Inflammatory macrophage treated with lipopolysaccharide for 4 hours (primary cell): ENCODE measurements at regions not wholly inside any gene's neighbourhood (a gene's known extent, or its start where the extent isn't known, plus 50 kb on each side); places are given as distances from the start of the nearest gene placed in this dataset.

Experiments used
- DNase-seq: peaks from one replicate; pipeline ENCODE4 v3.0.0-alpha.2; 2020

GRCh38 chr17:62913991-62914570 is 52.0 kb upstream of the TANC2 start:
- DNase-seq = no peak

DNA sequence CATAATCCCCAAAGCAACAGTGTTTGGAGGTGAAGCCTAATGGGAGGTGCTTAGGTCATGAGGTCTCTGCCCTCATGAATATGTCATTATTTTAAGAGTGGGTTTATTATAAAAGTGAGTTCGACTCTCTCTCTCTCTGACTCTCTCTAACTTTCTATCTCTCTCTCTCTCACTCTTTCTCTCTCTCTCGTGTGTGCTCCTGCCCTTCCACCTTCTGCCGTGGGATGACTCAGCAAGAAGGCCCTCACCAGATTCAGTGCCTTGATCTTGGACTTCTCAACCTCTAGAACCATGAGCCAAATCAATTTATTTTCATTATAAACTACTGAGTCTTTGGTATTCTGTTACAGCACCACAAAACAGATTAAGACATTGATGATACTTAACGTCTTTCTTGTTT is 53.7 kb upstream of the TANC2 start:
- DNase-seq = no peak

DNA sequence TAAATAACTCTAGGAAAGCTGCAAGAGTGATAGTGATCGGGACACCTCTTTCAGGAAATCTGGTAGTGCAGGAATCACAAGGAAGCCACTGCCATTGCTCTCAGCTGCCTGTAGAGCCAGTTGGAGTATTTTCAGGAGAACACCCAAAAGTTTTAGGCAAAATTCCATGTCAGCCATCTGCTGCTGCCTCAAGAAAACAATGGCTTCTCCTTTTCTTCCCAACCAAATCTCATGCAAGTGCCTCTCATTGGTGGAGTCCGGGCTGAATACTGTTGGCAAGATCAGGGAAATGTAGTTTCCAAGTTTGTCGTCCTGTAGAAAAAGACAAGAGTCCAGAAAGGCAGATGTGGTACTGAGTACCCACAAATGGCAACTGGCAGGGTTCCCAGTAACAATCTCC is 54.9 kb upstream of the TANC2 start:
- no peak for DNase-seq

GRCh38 chr17:62910277-62910676 is 55.8 kb upstream of the TANC2 start:
- no peak for DNase-seq

- no peak for DNase-seq
These were observed 58.1 kb upstream of the TANC2 start for GRCh38 chr17:62907961-62908360.

DNA sequence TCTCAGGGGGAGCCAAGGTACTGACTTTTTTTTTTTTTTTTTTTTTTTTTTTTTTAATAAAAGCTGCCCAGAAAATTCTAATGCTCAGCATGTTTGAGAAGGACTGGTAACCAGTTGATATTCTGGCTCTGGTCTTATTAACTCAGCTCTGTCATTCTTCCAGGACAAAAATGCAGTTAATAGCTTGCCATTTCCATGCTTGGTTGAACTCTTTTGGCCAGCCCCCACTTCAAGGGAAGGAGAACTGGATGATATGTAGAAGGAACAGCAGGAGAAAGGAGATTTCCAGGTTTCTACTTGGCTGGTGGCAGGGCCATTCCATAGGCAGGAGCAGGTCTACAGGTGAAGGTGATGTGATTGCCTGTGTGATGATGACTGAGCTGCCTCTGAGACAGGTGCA is 59.2 kb upstream of the TANC2 start:
- DNase-seq = no peak

DNA sequence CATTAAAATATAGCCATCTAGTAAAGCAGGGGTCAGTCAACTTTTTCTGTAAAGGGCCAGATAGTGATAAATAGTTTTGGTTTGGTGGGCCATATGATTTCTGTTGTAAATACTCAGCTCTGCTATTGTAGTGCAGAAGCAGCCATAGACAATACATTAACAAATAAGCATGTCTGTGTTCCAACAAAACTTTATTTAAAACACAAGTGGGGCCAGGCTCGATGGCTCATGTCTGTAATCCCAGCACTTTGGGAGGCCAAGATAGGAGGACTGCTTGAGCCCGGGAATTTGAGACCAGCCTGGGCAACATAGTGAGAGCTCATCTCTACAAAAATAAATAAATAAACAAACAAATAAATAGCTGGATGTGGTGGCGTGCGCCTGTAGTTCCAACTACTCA is 60.8 kb upstream of the TANC2 start:
- DNase-seq = no peak

- no peak for DNase-seq
These were observed 63.4 kb upstream of the TANC2 start for GRCh38 chr17:62902531-62903220.

- no peak for DNase-seq
These were observed 64.5 kb upstream of the TANC2 start for GRCh38 chr17:62901544-62901943.

GRCh38 chr17:62900096-62900495 is 65.9 kb upstream of the TANC2 start:
- no peak for DNase-seq

- DNase-seq = peak; percentile 96
These were observed 66.7 kb upstream of the TANC2 start for GRCh38 chr17:62899361-62899760.

DNA sequence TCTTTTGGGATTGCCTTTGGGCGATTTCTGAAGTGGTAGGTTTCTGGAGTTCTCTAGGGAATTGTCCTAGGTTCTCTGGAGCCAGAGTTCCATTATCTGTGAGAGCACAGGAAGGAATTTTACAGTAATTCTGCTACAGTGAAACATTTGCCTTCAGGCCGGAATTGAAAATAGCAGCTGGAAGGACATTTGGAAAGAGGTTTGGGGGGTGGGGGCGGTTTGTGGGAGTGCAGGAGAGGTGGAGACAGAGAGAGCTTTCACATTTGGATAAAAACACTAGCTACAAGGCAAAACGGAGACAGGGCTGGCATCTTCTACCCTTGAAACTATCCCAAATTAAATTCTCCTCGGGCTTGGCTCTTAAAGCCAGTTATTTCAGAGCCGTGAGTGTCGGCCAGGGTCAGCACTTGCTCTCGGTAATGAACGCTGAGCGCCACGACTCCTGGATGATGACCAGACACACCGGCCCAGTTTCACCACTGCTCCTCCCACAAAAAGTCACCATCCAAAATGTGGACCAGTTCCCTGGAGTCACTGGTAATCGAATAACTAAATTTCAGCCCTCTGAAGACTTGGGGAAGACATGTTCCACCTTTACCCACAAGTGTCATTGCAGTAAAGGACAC is 67.7 kb upstream of the TANC2 start:
- DNase-seq = no peak

DNA sequence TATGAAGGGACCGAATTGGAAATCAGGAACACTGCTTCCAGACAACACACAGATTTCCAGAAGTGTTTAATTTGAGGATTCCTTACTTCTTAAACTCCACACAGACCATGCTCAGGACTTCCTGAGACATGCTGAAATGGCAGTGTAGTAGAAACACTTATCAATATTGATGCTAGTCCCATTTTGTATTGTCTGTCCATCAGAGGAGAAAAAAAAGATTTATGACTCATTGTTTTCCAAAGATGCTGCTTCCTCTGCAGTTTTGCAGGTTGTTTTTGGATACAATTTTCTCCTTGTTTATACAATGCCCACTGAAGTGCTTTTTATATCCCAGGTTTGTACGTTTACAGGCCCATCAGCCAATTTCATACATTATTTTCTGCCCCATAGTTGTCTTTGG is 68.3 kb upstream of the TANC2 start:
- DNase-seq = no peak

- DNase-seq = peak; percentile 89
These were observed 70.4 kb upstream of the TANC2 start for GRCh38 chr17:62895320-62896301.

DNA sequence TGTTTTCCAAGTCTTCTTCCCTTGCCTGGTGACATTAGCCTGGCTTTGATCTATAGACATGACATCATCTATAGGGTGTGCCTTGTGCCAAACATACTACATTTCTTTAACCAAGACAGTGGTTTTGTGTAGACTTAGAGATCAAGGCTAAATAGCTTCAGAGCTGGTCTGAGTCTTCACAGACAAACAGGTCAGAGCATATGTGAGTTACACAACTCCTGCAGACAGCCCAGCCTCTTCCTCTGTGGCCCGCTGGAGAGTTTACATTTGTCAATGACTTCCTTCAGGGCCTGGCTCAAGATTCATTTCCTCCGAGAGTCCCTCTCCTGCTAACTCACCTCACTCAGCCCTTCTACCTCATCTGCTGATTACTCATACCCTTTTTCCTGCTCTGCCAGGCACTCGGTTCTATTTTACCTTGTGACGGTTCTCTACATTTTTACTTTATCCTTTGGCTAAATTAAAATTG is 73.1 kb upstream of the TANC2 start:
- peak; percentile 91 for DNase-seq

DNA sequence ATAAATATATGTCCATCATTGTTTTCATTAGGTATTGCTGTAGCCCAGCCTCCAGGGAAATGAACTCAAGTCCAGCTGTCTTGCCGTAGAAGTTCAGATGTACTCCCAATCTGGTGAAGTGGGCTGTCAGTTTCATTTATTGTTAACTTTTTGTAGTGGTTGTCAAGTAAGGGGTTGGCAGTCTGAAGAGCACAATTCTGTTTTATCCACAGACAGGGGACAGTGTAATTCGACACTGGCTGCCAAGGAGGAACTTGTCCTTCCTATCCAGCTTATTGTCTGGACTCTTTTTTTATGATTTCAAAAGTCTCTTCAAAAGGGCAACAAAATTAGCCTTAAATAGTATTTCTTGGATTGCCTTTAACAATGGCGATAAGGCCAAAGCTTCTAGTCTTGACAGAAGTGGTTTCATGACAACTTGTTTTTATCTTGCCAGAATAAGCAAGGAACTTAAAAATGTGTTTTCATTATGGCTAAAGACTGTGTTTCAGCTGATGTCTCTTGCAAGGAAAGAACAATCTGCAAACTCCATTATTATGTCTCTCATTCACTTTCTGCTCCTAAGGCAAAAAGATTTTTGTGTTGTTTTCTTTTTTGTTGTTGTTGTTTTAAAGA is 73.9 kb upstream of the TANC2 start:
- DNase-seq = peak; percentile 26

DNA sequence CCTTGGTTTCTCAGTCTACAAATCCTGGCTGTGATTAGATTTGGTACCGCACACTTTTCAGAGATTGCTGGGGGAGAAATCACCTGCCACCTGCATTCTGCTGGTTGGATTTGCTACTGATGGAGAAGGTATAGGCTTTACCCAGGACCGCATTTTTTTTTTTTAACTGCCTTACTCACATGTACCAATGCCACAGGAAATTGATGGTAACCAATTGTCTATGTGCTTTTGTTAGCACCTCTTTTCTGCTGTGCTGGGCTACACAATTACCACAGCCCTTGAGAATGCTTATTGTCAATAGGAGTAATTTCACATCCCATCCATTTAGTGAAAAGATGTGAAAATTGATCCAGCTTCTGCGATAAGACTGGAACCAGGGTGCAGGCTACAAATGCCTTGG is 74.4 kb upstream of the TANC2 start:
- DNase-seq = no peak

DNA sequence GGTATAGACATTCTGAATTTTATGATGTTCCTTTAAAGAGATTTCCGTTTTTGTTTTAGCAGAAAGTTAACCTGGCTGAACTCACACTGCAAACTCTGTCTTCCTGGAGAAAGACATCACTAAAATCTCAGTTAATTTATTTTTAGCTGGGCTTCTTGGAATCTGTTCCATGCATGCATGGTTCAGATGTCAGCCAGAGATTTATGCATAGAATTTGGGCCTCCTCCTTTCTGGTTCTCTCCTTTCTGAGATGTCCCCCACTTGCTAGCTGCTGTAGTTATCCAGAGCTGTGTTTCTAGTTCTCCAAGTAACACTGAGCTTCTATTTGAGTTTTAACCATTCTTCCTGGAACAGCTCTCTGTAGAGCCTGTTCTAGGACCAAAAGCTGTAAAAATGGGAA is 77.3 kb upstream of the TANC2 start:
- no peak for DNase-seq

DNA sequence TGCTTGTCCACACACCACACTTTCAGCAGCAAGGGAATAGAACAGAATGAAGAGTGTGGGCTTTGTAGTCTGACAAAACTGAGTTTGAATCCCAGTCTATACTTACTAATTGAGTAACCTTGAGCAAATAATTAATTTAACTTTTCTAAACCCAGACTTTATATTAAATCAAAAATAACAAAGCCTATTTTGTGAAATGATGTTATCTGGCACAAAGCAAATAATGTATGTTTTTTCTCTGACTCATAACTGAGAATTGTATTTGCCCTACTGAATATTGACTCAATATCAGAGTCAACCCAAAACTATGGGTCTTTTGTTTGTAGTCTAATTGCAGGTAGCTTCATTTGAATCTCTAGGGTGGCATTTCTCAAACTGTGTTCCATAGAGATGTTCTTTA is 77.9 kb upstream of the TANC2 start:
- no peak for DNase-seq

GRCh38 chr17:62887437-62887836 is 78.6 kb upstream of the TANC2 start:
- no peak for DNase-seq

- DNase-seq = peak; percentile 43
These were observed 76.7 kb upstream of the MARCHF10 start for GRCh38 chr17:62884781-62885180.

GRCh38 chr17:62882878-62883277 is 74.8 kb upstream of the MARCHF10 start:
- peak; percentile 80 for DNase-seq

- DNase-seq = peak; percentile 89
These were observed 74.2 kb upstream of the MARCHF10 start for GRCh38 chr17:62882284-62882683.
